HG03108 (cell line): ENCODE measurements at regions not wholly inside any gene's neighbourhood (a gene's known extent, or its start where the extent isn't known, plus 50 kb on each side); places are given as distances from the start of the nearest gene placed in this dataset.
"Not testable (repeated sequence)": the region's sequence is repeated elsewhere in the genome, so short reads cannot be mapped to it uniquely, and the experiment has no call there.

ENCODE experiments used
- ATAC-seq: cut with Tn5 transposase; IDR thresholded peaks from one replicate; pipeline ENCODE4 v1.9.1; 2021; ENCODE audit warnings: moderate library complexity; ENCODE audit not compliant: unreplicated experiment

DNA sequence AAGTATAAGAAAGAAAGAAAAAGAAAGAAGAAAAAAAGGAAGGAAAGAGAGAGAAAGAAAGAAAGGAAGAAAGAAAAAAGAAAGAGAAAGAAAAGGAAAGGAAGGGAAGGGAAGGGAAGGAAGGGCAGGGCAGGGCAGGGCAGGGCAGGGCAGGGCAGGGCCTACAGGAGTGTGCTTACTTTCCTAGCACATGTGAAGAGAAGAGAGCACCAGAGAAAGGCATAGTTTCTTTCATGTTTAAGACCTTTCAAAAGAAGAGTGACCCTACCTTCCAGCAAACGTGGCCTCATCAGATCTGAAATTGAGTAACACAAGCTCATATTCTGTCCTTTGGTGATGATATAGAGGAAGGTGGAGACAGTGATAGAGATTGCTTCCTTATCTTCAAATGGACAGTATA lies 899.3 kb upstream of the RAG2 start:
- no peak for ATAC-seq

GRCh38 chr11:37496201-37496600 lies 898.2 kb upstream of the RAG2 start:
- ATAC-seq = no peak

DNA sequence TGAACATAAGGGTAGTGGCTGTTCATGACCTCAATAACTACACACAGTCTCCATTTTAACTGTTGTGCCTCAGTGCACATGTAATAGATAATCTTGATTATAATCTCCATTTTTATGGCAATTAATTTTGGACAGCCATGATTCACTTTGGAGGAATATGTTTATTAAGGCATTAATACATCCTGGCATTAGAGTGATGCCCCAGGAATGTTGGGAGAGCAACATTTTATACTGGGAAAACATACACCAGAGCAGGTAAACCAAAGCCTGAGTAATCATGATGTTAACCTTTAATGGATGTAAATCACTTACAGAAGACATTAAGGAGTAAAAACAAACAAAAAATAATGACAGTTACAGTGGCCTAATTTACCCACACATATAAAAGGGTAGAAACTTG lies 886.3 kb upstream of the RAG2 start:
- no peak for ATAC-seq

DNA sequence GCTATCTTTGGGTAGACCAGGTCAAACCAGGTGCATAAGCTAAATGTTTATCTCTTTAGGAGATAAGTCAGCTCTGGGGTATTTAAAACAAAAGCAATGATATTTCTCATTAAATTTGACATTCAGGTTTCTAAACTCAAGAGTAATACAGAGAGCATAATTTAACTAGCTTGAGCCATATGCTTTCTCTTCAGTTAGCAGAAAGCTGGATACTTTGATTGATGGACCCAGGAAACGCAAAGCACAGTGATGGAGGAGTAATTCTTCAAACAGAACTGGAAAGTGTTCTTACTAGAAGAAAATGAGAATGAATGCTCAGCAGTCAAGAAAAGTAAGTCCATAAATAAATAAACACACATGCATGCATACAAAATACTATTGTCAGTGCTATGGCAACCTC lies 885.7 kb upstream of the RAG2 start:
- no peak for ATAC-seq

DNA sequence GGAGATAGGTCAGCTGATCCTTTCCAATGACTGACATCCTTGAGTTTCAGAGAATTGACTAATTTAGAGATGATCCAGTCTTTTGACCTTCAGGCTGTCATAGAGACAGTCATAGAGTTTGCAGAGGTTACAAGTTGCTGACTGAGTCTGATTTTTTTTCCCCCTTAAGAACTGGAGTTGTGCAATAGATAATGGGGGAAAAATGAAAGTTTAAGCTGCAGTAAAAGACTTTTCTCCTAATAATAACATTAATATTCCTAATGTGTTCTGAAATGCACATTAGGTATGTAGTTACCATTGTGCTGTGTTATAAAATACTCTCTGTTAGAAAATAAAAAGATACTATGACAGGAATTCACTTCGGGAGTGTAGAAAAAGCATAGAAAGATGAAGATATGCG lies 876.9 kb upstream of the RAG2 start:
- ATAC-seq = no peak

- ATAC-seq = no peak
These were observed 870.3 kb upstream of the RAG2 start for GRCh38 chr11:37468344-37468743.

DNA sequence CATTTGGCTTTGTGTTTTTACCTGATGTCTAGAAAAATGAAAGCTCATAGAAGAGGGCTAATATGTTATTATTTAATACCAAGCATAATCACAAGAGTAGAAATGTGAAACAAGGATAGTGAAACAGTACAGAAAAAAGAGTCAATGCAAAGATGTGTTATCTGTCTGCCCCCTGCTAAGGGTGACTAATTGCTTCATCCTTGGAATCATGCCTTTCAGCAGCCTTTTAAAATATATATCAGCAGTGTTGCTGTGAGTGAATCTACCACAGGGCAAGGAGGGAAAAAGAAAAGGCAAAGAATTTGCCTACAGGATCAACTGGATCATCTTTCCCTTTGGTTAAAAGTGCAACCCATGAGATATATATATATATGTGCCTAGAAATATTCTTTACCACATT lies 867.2 kb upstream of the RAG2 start:
- ATAC-seq = no peak

DNA sequence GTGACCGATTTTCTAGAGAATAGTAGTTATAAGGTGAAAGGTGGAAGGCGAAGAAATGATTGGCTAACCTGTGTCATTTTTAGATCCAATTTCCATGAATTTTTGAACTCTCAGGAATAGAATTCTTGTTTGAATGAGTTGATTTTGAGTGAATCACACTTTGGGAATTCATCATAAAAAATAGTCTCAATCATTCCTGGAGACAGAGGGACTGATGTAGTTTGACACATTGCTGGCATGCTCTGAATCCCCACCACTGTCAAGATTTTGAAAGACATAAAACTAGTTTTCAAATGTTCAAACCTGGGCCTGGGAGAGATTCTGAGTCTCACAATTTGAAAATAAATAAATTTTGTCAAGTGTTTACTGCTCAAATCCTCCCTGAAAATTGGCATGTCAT lies 861.4 kb upstream of the RAG2 start:
- ATAC-seq = no peak

DNA sequence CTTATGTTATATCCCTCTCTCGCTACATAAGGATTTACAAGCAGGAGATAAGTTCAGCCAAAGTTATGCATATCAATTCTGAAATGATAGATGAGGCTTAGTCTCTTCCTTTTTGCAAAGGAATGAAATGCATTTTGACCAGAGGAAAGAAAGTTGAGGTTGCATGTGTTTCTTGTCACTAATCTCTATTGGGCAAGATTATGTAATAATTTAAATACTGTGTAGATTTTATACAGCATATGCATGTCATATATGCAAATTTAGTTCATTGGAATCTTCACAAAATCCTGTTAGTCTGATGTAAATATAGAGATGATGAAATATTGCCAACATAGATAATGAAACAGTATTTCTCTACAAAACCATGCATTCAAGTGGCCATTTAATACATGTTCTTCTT lies 858.7 kb upstream of the RAG2 start:
- ATAC-seq = no peak

DNA sequence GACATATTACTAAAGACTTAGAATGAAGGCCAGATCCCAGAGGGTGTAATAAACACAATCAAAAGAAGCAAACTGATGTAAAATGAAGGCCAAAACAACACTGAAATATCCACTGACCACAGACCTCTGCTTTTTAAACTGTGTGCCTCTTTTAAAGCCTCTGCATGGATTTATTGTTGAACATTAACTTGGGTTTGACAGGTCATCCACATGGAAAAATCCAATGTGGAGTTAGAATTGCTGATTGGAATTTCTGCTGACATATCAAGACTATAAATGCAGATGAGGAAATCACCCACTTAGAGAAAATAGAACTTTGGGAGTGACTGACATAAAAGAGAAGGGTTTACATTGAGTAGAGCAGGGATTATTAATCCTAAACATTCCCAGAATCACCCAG lies 853.9 kb upstream of the RAG2 start:
- no peak for ATAC-seq

DNA sequence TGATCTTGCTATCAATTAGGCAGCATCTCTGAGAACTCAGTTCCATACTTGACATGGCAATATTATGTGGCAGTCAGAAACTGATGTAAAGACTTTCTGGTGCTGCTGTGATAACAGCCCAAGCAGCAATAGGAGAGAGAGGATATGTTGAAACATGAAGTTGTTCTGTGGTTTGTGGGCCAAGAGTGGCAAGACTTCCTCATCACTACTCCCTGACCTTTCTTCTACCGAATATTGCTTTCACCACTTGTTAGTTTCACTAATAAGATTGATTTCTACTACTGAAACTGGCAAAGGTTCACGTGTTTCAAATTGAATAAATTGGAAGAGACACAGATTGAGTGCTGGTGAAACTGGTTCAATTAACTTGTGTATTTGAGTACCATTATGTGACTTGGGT lies 852.6 kb upstream of the RAG2 start:
- ATAC-seq = no peak

DNA sequence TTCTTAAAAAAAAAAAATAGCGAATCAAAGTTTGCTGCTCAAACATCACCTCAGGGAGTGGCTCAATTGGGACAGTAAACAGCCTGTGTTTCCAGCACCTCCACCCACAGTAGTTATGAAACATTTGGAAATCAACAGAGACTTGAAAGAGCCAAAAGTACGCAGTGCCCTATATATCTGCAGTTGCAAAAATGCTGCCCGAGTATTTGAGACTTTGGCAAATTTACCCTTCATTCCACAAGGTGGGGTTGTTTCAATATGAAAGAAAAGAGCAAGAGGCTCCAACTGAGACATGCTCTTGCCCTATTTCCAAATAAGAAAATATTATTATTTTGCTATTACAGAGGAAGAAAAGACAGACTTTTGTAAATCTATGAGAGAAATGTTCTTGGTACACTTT lies 851.1 kb upstream of the RAG2 start:
- no peak for ATAC-seq

DNA sequence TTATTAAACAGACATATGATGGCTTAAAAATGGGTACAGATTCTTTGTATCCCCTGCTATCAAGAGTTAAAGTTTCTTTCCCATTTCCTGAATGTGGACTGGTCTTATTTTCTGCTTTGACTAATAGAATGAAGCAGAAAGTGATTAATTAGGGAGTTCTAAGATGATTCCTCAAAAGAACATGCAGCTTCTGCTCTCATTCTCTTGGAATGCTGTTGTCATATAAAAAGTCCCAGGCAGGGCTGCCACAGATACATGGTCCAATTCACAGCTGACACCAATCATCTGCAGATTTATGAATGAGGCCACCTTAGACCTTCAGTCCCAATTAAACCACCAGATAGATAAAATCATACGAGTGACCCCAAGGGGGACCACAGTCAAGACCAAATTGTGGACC lies 844.5 kb upstream of the RAG2 start:
- ATAC-seq = no peak

- ATAC-seq = not testable (repeated sequence)
These were observed 833.7 kb upstream of the RAG2 start for GRCh38 chr11:37431633-37432230.

- ATAC-seq = not testable (repeated sequence)
These were observed 833.1 kb upstream of the RAG2 start for GRCh38 chr11:37430966-37431632.

DNA sequence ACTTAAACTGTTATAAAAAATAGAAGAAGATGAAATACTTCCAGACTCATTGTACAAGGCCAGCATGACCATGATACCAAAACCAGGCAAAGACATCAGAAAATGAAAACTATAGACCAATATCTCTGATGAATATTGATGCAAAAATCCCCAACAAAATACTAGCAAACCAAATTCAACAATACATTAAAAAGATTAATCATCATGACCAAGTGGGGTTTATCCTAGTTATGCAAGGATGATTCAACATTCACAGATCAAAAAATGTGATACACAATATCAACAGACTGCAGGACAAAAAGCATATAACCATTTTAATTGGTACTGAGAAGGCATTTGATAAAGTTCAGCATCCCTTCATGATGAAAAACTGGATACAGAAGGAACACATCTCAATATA lies 824.5 kb upstream of the RAG2 start:
- ATAC-seq = no peak

GRCh38 chr11:37411289-37411688 lies 813.3 kb upstream of the RAG2 start:
- ATAC-seq = no peak

DNA sequence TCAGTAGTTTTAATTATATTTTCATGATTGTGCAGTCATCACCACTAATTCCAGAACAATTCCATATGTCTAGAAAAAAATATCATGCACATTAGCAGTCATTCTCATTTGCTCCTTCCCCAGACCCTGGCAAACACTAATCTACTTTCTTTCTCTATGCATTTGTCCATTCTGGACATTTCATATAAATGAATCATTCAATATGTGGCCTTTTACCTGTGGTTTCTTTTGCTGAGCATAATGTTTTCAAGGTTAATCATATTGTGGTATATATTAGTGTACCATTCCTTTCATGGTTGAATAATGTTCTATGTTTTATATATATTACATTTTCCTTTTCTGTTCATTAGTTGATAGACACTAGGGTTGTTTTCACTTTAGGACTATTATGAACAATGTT lies 811.1 kb upstream of the RAG2 start:
- ATAC-seq = no peak

DNA sequence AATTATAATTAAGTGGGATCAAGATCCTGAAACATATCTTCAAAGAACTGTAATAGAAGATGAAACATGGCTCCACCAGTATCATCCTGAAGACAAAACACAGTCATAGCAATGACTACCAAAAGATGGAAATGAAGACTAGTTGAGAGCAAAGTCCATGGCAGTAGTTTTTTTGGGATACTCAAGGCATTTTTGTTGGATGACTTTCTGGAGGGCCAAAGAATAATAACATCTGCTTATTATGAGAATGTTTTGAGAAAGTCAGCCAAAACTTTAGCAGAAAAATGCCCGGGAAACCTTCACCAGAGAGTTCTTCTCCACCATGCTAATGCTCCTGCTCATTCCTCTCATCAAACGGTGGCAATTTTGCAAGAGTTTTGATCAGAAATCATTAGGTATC lies 809.4 kb upstream of the RAG2 start:
- no peak for ATAC-seq

DNA sequence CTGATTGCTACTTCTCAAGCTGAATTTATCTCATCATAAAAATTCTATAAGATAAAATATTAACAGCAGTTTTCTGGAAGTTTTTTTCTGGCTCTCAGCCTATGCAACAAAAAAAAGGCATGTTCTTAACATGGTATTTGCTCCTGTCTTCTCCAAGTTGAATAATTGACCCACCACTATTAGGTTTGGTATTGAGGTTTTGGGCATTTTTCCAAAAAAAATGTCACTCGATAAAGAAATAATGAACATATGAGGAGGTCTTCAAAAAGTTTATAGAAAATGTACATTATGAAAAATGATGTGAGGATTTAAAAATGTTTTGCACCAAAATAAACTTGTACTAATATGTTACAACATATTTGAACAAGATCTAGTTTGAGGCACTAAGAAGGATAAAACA lies 808.6 kb upstream of the RAG2 start:
- ATAC-seq = no peak

DNA sequence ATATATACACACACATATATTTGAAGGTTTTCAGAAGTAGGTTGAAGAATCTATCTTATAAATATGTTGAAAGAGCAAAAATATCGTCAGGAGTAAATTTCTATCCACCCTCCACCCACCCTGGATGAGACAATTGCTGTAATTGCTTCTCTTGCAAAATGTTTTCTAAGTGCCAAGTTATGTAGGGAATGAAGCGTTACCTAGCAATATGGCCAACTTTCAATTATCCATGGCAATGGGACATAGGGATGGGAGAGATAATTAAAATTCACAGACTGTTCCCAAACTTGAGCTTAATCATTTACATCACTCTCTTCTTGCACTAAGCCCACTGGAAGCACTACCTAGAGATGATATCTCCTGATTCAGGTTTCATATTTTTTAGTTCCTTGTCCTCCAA lies 806.2 kb upstream of the RAG2 start:
- no peak for ATAC-seq

GRCh38 chr11:37402663-37403062 lies 804.6 kb upstream of the RAG2 start:
- ATAC-seq = no peak

- no peak for ATAC-seq
These were observed 796.3 kb upstream of the RAG2 start for GRCh38 chr11:37394236-37394870.
